ENCODE measurements at regions not wholly inside any gene's neighbourhood (a gene's known extent, or its start where the extent isn't known, plus 50 kb on each side); places are given as distances from the start of the nearest gene placed in this dataset.

- ATAC-seq = no peak
Measured at GRCh38 chr5:1946122-1946677, 63.5 kb upstream of the IRX4 start.

- no peak for ATAC-seq
Measured at GRCh38 chr5:1945606-1946005, 62.9 kb upstream of the IRX4 start.

DNA sequence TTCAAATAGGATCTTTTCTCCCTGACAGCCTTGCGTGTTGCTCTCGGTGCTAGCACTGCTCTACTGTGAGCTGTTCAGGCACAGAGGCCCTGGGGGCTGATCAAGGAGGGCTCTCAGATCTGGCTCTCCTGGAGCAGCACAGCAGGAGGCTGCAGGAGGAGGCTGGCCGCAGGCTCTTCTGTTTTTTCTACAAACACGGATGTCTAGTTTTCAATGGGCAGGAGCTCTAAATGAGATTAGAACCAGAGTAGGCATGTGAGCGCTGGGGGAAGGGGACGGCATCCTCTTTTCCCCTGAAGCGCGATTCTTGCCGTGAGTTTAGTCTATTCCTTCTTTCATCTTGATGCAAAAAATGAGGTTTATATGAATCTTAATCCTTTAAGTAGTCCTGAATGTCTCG lies 61.7 kb upstream of the IRX4 start:
- no peak for ATAC-seq

- ATAC-seq = peak; percentile 56
Measured at GRCh38 chr5:1943481-1943880, 60.8 kb upstream of the IRX4 start.

- ATAC-seq = no peak
Measured at GRCh38 chr5:1942630-1943029, 59.9 kb upstream of the IRX4 start.

GRCh38 chr5:1942158-1942557 lies 59.4 kb upstream of the IRX4 start:
- no peak for ATAC-seq

DNA sequence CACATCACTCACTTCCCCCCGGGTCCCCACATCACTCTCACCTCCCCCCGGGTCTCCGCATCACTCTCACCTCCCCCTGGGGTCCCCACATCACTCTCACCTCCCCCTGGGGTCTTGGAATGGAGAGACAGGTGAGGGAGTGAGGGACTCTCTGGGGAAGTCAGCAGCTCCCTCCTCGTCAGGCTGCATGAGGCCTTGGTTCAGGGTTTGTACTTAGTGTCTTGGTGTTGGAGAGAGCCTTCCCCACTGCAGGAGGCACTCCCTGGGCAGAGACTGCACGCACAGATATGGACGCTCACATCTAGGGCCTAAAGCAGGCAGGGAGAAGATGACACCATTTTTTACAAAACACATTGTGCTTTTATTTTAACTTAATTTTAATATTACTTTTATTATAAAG lies 56.5 kb upstream of the IRX4 start:
- ATAC-seq = no peak

- no peak for ATAC-seq
Measured at GRCh38 chr5:1938310-1939000, 55.7 kb upstream of the IRX4 start.

DNA sequence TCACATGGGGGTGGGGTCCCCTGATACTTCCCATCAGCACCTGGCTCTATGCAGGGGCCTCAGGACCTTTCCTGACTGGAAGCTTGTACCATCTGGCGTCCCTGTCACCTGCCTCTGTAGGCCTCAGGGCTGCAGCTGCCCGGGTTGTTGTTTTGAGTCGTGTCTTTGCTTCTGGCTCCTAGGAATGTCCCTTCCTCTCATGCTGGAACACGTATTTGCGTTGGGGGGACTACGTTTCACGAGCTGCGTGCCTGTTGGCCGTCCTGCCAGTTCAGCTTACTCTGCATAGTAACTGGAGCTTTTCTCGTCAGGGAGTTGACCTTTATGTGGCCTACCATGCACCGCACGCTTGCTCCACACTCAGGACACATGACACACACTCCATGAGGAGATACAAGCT lies 54.9 kb upstream of the IRX4 start:
- ATAC-seq = no peak

GRCh38 chr5:1936901-1937300 lies 54.2 kb upstream of the IRX4 start:
- ATAC-seq = peak; percentile 83

DNA sequence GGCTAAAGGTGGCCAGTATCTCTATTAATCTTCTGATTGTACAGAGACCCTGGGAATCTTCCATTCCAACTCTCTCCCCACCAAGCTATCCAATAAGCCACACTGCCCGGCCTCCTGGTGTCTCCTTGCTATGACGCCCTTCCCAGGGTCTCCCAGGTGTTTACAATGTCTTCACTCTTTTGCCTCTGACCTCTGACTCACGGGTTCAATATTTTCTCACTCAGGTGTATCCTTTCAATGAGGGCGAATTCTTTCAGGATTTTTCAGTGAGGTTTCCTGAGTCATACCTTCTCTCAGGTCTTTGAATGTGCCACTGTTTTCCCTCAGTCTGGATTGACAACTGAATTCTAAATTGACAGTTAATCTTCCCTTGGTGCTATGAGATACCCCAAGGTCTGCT lies 53.7 kb upstream of the IRX4 start:
- peak; percentile 76 for ATAC-seq

- no peak for ATAC-seq
Measured at GRCh38 chr5:1934801-1935429, 52.2 kb upstream of the IRX4 start.

DNA sequence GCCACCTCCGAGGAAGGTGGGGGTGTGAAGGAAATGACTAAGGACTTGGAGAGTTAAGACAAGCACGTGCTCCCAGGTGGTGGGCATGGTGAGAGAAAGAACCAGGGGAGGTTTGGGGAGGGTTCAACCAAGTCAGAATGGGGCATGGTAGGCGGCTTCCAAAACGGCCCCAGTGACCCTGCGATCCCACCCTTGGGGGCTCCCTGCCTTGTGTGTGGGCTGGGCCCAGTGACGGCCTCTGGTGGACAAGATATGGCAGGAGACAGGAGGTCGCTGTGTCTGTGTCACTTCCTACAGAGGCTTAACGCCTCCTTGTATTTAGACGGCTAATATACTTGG lies 51.3 kb upstream of the IRX4 start:
- no peak for ATAC-seq

DNA sequence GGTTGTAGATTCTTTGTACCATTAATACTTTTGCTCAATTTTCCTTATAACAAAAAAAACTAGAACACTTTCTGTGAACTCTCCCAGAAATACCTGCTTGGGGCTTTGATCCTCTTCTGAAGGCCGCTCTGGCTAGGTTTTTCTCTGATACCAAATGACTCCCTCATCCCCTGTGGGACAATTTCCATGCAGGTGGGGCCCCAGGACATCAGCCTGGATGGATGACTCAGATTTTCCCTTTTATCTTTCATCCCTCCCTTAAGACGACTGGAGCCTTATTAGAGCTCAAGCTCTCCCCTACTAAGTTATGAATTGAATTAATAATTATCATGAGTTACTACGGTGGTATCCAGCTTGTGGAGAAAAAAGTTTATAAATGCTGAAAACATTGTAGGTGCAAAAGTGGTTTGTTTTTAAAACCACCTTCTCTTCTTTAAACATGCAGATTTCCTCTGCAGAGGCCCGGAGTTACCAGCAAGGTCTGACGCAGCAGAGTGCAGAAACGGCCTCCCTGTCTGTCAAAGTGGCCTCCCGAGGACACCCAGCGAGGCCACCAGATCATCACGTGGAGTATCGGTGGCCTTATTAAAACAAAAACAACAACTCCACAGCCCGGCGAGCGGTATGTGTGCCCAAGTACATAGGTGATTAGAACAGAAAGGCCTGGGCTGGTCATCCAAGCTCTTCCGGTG lies 50.8 kb upstream of the IRX4 start:
- ATAC-seq = no peak
